22Rv1 (cell line): ENCODE measurements at regions not wholly inside any gene's neighbourhood (a gene's known extent, or its start where the extent isn't known, plus 50 kb on each side); places are given as distances from the start of the nearest gene placed in this dataset.

Source experiments
- ZFX ChIP-seq: fragments of 450-650 bp; IDR thresholded peaks from 2 replicates; pipeline ENCODE4 v1.6.1; 2017; ENCODE audit warnings: antibody characterized with exemption, borderline replicate concordance
- TF ChIP-seq, protein P1 (sequence below): fragments of 450-650 bp; IDR thresholded peaks from 2 replicates; pipeline ENCODE4 v1.5.1; 2017; ENCODE audit warnings: mild to moderate bottlenecking

DNA sequence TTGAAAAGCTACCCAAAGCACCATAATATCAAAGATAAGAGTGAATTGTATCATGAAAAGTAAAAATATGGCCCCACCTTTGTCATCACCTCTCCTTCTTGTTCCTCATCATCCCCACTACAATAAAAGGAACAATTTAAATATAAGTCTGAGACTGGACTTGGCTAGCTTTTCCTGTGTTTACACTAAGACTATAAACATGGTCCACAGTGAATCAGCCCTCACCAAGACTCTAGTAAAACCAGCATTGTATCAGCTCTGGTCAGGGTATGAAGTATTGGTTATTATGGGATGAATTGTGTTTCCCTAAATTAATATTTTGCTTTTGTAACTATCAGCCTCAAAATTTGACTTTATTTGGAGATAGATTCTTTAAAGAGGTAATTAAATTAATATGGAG, 105.4 kb downstream of the SLC25A46 start:
- TF ChIP-seq, protein P1, sequence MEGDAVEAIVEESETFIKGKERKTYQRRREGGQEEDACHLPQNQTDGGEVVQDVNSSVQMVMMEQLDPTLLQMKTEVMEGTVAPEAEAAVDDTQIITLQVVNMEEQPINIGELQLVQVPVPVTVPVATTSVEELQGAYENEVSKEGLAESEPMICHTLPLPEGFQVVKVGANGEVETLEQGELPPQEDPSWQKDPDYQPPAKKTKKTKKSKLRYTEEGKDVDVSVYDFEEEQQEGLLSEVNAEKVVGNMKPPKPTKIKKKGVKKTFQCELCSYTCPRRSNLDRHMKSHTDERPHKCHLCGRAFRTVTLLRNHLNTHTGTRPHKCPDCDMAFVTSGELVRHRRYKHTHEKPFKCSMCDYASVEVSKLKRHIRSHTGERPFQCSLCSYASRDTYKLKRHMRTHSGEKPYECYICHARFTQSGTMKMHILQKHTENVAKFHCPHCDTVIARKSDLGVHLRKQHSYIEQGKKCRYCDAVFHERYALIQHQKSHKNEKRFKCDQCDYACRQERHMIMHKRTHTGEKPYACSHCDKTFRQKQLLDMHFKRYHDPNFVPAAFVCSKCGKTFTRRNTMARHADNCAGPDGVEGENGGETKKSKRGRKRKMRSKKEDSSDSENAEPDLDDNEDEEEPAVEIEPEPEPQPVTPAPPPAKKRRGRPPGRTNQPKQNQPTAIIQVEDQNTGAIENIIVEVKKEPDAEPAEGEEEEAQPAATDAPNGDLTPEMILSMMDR: no peak
- no peak for TF ChIP-seq ZFX
